Peyer's patch (tissue), 4 donors: ENCODE measurements at regions not wholly inside any gene's neighbourhood (a gene's known extent, or its start where the extent isn't known, plus 50 kb on each side); places are given as distances from the start of the nearest gene placed in this dataset.
A peak's percentile ranks its signal among the peaks of the same experiment; 100 is the strongest.

Experiments
- DNase-seq, 3 donors: peaks; one replicate each; pipeline ENCODE4 v3.0.0-alpha.2; 2017 to 2019
- H3K27ac ChIP-seq, 4 donors: fragments of 200-600 bp; sonication (generic); one replicate each; pipeline ENCODE4 v1.5.1; 2016 to 2019
- H3K27me3 ChIP-seq, 2 donors: fragments of 200-600 bp; sonication (generic); one replicate each; pipeline ENCODE4 v1.5.1; 2019
- H3K36me3 ChIP-seq, 3 donors: fragments of 200-600 bp; sonication (generic); one replicate each; pipeline ENCODE4 v1.5.1; 2016 to 2019
- H3K4me1 ChIP-seq, 4 donors: fragments of 200-600 bp; sonication (generic); one replicate each; pipeline ENCODE4 v1.5.1; 2016 to 2019
- H3K4me3 ChIP-seq, 4 donors: fragments of 200-600 bp; sonication (generic); 1 replicate in 3 of 4; 2 replicates in 1 of 4; pipeline ENCODE4 v1.5.1; 2016 to 2019; ENCODE audit warnings: mild to moderate bottlenecking in 1 of 4
- H3K9me3 ChIP-seq, 4 donors: fragments of 200-600 bp; sonication (generic); one replicate each; pipeline ENCODE4 v1.5.1; 2016 to 2019; ENCODE audit warnings: mild to moderate bottlenecking in 1 of 4
- CTCF ChIP-seq, 6 experiments: fragments of 450-650 bp in 4 of 6; fragments of 200-600 bp in 2 of 6; sonication (generic) in 1 of 6; IDR thresholded peaks; one replicate each; pipeline ENCODE4 v1.5.1; 2017 to 2019; ENCODE audit warnings: antibody characterized with exemption in 6 of 6, mild to moderate bottlenecking in 3 of 6, moderate library complexity in 1 of 6
- POLR2A ChIP-seq, 2 donors: fragments of 450-650 bp; IDR thresholded peaks; one replicate each; pipeline ENCODE4 v1.5.1; 2017; ENCODE audit warnings: antibody characterized with exemption in 2 of 2, mild to moderate bottlenecking in 2 of 2, moderate library complexity in 2 of 2

- H3K9me3 ChIP-seq, result peaks cover 0 to 3% (median 0%) of the 10 kb centered on the region in 4 donors
- no peak overlapping the region for H3K4me3 ChIP-seq
- H3K4me1 ChIP-seq, result no peaks in the 10 kb centered on the region
- TF ChIP-seq POLR2A (IDR thresholded peaks at IDR 0.05) (no peak), CTCF (IDR thresholded peaks at IDR 0.05) (no peak)
- no peak for DNase-seq
- H3K27me3 ChIP-seq, result no peaks in the 10 kb centered on the region
- H3K36me3 ChIP-seq, result no peaks in the 10 kb centered on the region
- H3K27ac ChIP-seq, result no peak overlapping the region
Measured at GRCh38 chr17:12316021-12316420, 295.3 kb downstream of the MAP2K4 start.

DNA sequence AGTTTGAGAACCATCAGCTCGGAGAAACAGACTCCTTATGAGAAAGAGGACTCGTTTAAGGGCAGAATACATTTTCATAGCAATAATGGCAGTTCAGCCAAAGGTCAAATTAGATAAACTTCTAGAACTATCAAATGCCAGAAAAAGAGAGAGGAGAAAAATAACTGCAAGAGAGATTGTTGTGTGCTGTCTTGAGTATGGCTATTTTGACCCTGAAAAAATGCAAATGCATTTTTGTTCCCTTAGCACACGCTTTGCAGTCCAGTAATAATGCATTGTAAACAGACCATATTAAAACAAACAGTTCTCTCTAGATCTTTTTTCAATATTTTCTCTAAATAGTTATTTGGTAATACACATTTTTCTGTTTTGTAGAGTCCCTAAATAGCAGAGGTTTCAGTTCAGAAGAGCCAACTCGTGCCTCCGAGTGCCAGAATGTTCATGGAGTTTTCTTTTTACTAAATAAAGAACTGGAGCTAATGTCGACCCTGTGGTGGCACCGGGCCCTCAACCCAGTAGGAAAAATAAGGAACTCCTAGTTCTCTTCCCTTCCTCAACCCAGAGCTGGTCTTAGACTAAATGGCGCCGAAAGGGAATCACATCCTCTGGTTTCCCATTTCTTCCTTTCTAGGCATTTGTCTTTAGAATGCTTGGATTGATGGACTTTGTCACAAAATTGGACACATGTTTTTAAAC, 298.0 kb downstream of the MAP2K4 start:
- H3K27ac ChIP-seq, result peak overlapping the region in 1 of 4 donors; percentile 50
- H3K9me3 ChIP-seq, result no peaks in the 10 kb centered on the region
- H3K4me1 ChIP-seq, result no peaks in the 10 kb centered on the region
- no peaks in the 10 kb centered on the region for H3K27me3 ChIP-seq
- no peak for DNase-seq
- no peaks in the 10 kb centered on the region for H3K36me3 ChIP-seq
- H3K4me3 ChIP-seq, result no peak overlapping the region
- TF ChIP-seq CTCF (IDR thresholded peaks at IDR 0.05), result no peak
- no peak for TF ChIP-seq POLR2A (IDR thresholded peaks at IDR 0.05)

DNA sequence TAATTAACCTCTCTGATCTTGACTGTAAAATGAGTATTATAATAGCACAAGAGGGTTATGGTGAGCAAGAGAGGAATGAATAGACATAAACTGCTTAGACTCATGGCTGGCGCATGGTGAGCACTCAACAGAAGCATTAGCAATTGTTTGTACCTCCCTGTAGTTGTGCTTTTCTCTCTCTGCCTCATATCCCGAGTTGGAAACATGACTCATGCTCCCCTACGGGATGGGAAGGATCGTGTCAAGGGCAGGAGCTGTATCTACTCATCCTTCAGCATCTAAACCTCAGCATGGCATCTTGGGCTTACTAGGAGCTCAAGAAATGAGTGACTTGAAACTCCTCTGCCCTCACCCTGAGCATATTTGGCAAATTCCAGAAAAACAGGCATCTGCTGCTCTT, 299.6 kb downstream of the MAP2K4 start:
- TF ChIP-seq POLR2A (IDR thresholded peaks at IDR 0.05), result no peak
- no peak for TF ChIP-seq CTCF (IDR thresholded peaks at IDR 0.05)
- no peak overlapping the region for H3K4me3 ChIP-seq
- H3K27ac ChIP-seq, result no peak overlapping the region
- H3K27me3 ChIP-seq, result no peaks in the 10 kb centered on the region
- no peaks in the 10 kb centered on the region for H3K9me3 ChIP-seq
- no peaks in the 10 kb centered on the region for H3K36me3 ChIP-seq
- no peak for DNase-seq
- H3K4me1 ChIP-seq, result no peaks in the 10 kb centered on the region

DNA sequence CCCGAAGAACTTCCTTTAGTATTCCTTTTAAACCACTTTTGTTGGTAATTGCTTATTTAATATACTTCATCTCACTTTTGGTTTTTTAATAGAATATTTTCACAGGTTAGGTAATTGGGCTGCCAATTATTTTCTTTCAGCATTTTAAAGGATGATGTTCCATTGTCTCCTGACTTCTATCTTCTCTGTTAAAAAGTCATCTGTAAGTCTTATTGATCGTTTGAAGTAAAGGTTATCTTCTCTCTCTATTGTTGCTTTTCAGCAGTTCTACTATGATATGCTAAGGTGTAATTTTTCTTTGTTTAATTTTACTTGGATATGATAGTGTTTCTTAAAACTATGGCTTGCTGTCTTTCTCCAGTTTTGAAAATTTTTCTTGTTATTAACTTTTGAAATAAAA, 307.5 kb downstream of the MAP2K4 start:
- TF ChIP-seq POLR2A (IDR thresholded peaks at IDR 0.05), result no peak
- Histone ChIP-seq H3K27ac (no peak overlapping the region), H3K27me3 (no peaks in the 10 kb centered on the region), H3K36me3 (no peaks in the 10 kb centered on the region), H3K4me1 (no peaks in the 10 kb centered on the region), H3K9me3 (peaks cover 0 to 8% (median 0%) of the 10 kb centered on the region in 4 donors), H3K4me3 (no peak overlapping the region)
- DNase-seq, result no peak

DNA sequence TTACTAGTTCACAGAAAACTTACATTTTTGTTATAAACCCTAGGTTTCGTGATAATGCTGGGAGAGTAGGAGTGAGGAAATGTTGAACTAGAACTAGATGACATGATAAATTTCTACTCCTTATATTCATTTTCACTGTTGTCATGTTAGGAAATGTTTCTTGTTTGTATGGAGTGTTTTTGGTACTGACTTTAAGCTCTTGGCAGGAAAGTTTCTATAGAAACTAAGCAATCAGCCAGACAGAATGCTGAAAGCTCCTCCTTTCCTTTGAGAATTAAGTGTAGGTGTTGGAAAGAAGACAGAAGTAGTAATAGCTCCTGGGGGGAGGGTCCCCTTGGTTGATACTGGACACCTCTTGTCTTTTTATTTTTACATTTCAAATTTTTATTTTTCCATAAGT, 309.8 kb downstream of the MAP2K4 start:
- TF ChIP-seq POLR2A (IDR thresholded peaks at IDR 0.05), result no peak
- no peak for TF ChIP-seq CTCF (IDR thresholded peaks at IDR 0.05)

DNA sequence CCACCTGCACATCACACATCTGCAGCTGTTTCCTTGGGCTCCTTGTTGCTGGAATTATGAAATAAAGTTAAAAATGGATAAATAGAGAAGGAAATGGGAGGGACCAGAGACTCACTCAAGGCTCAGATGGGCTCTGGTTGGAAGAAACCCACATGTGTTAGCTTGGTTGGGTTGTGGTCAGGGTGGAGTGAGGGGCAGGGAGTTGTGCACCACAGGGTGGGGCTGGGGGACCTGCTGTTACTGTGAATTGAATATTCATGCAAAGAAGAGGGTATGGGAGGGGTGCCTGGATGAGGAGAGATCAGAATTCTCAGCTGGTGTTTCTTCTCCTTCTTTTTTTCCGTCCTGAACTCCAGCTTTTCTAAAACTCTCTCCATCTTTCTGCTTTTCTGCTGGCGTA, 320.7 kb downstream of the MAP2K4 start:
- TF ChIP-seq POLR2A (IDR thresholded peaks at IDR 0.05) (no peak), CTCF (IDR thresholded peaks at IDR 0.05) (no peak)
- Histone ChIP-seq H3K27ac (no peak overlapping the region), H3K4me3 (no peak overlapping the region), H3K27me3 (no peaks in the 10 kb centered on the region), H3K9me3 (no peaks in the 10 kb centered on the region), H3K36me3 (no peaks in the 10 kb centered on the region), H3K4me1 (no peaks in the 10 kb centered on the region)
- no peak for DNase-seq

More for the DNA sequence above, 309.8 kb downstream of the MAP2K4 start:
- no peak overlapping the region for H3K4me3 ChIP-seq
- H3K27ac ChIP-seq, result no peak overlapping the region
- peaks cover 0 to 8% (median 0%) of the 10 kb centered on the region in 4 donors for H3K9me3 ChIP-seq
- DNase-seq, result no peak
- H3K4me1 ChIP-seq, result no peaks in the 10 kb centered on the region
- H3K27me3 ChIP-seq, result no peaks in the 10 kb centered on the region
- no peaks in the 10 kb centered on the region for H3K36me3 ChIP-seq
